ENCODE measurements at regions not wholly inside any gene's neighbourhood (a gene's known extent, or its start where the extent isn't known, plus 50 kb on each side); places are given as distances from the start of the nearest gene placed in this dataset.
A peak's percentile ranks its signal among the peaks of the same experiment; 100 is the strongest.

DNA sequence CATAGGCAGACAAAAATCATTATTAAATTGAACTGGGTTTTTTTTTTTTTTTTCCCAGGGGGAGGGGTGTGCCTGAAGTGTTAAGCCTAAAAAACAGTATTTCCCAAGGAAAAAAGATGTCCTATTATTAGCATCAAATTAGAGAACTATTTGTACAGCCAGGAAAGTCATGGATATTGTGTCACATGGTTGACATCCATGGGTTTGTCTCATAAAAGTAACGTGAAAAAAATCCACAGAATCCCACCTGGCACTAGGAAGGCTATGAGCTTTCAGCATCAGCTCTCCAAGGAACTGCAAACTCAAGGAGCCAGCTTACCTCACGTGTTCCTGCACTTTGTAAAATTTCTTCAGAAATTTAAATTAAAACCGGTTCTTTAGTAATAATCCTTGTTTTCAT lies 69.1 kb upstream of the EGLN3 start (continued):
- no peak for TF ChIP-seq ATF6 (CRISPR knock-in tag; IDR thresholded peaks at IDR 0.05)
- no peak for TF ChIP-seq ZNF232 (CRISPR knock-in tag; IDR thresholded peaks at IDR 0.05)
- TF ChIP-seq ZNF219 (CRISPR knock-in tag; IDR thresholded peaks at IDR 0.05; ENCODE audit: borderline replicate concordance): no peak
- no peak for TF ChIP-seq FOXP1 (CRISPR knock-in tag; IDR thresholded peaks at IDR 0.05; ENCODE audit: borderline replicate concordance)
- TF ChIP-seq, protein P1, sequence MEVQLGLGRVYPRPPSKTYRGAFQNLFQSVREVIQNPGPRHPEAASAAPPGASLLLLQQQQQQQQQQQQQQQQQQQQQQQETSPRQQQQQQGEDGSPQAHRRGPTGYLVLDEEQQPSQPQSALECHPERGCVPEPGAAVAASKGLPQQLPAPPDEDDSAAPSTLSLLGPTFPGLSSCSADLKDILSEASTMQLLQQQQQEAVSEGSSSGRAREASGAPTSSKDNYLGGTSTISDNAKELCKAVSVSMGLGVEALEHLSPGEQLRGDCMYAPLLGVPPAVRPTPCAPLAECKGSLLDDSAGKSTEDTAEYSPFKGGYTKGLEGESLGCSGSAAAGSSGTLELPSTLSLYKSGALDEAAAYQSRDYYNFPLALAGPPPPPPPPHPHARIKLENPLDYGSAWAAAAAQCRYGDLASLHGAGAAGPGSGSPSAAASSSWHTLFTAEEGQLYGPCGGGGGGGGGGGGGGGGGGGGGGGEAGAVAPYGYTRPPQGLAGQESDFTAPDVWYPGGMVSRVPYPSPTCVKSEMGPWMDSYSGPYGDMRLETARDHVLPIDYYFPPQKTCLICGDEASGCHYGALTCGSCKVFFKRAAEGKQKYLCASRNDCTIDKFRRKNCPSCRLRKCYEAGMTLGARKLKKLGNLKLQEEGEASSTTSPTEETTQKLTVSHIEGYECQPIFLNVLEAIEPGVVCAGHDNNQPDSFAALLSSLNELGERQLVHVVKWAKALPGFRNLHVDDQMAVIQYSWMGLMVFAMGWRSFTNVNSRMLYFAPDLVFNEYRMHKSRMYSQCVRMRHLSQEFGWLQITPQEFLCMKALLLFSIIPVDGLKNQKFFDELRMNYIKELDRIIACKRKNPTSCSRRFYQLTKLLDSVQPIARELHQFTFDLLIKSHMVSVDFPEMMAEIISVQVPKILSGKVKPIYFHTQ (CRISPR knock-in tag; IDR thresholded peaks at IDR 0.05): no peak
- TF ChIP-seq, protein P2, sequence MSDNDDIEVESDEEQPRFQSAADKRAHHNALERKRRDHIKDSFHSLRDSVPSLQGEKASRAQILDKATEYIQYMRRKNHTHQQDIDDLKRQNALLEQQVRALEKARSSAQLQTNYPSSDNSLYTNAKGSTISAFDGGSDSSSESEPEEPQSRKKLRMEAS (CRISPR knock-in tag; IDR thresholded peaks at IDR 0.05): no peak

- no peak overlapping the region for H3K27ac Mint-ChIP-seq
- H3K4me1 Mint-ChIP-seq: peaks cover 15% of the 10 kb centered on the region
- CTCF ChIA-PET: interaction anchor here (1.8 kb wide), 1 partner anchor 169 kb away, joined by 6 read pairs; no protein-coding TSS in a partner anchor
- no peaks in the 10 kb centered on the region for H3K36me3 Mint-ChIP-seq
- POLR2A ChIA-PET: interaction anchor here (0.7 kb wide), 1 partner anchor 493 kb away, joined by 3 read pairs; no protein-coding TSS in a partner anchor
- ATAC-seq (peak; percentile 32; the same call in 1 of the 2 replicates), DNase-seq (ENCODE audit: low spot score) (no peak)
- no peaks in the 10 kb centered on the region for H3K27me3 Mint-ChIP-seq (ENCODE audit: low read depth)
- H3K9me3 Mint-ChIP-seq: no peaks in the 10 kb centered on the region
- no peak overlapping the region for H3K4me3 Mint-ChIP-seq
- TF ChIP-seq ATF2 (CRISPR knock-in tag; IDR thresholded peaks at IDR 0.05; ENCODE audit: borderline replicate concordance, low read depth) (no peak), TP53 (CRISPR knock-in tag; IDR thresholded peaks at IDR 0.05) (no peak), CDX4 (CRISPR knock-in tag; IDR thresholded peaks at IDR 0.05; ENCODE audit: borderline replicate concordance) (no peak), ATF6 (CRISPR knock-in tag; IDR thresholded peaks at IDR 0.05) (no peak), ZNF416 (CRISPR knock-in tag; IDR thresholded peaks at IDR 0.05) (no peak), ZNF263 (CRISPR knock-in tag; IDR thresholded peaks at IDR 0.05; ENCODE audit: low read depth) (no peak), GRHL2 (CRISPR knock-in tag; IDR thresholded peaks at IDR 0.05; ENCODE audit: insufficient replicate concordance, severe bottlenecking) (no peak), GTF2I (CRISPR knock-in tag; conservative IDR thresholded peaks at IDR 0.05) (no peak)
- TF ChIP-seq, protein P3, sequence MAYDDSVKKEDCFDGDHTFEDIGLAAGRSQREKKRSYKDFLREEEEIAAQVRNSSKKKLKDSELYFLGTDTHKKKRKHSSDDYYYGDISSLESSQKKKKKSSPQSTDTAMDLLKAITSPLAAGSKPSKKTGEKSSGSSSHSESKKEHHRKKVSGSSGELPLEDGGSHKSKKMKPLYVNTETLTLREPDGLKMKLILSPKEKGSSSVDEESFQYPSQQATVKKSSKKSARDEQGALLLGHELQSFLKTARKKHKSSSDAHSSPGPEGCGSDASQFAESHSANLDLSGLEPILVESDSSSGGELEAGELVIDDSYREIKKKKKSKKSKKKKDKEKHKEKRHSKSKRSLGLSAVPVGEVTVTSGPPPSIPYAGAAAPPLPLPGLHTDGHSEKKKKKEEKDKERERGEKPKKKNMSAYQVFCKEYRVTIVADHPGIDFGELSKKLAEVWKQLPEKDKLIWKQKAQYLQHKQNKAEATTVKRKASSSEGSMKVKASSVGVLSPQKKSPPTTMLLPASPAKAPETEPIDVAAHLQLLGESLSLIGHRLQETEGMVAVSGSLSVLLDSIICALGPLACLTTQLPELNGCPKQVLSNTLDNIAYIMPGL (CRISPR knock-in tag; IDR thresholded peaks at IDR 0.05): no peak
- TF ChIP-seq, protein P4, sequence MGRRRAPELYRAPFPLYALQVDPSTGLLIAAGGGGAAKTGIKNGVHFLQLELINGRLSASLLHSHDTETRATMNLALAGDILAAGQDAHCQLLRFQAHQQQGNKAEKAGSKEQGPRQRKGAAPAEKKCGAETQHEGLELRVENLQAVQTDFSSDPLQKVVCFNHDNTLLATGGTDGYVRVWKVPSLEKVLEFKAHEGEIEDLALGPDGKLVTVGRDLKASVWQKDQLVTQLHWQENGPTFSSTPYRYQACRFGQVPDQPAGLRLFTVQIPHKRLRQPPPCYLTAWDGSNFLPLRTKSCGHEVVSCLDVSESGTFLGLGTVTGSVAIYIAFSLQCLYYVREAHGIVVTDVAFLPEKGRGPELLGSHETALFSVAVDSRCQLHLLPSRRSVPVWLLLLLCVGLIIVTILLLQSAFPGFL (CRISPR knock-in tag; IDR thresholded peaks at IDR 0.05; ENCODE audit: borderline replicate concordance): no peak
- TF ChIP-seq, protein P1 (CRISPR knock-in tag; IDR thresholded peaks at IDR 0.05): no peak
- TF ChIP-seq, protein P5, sequence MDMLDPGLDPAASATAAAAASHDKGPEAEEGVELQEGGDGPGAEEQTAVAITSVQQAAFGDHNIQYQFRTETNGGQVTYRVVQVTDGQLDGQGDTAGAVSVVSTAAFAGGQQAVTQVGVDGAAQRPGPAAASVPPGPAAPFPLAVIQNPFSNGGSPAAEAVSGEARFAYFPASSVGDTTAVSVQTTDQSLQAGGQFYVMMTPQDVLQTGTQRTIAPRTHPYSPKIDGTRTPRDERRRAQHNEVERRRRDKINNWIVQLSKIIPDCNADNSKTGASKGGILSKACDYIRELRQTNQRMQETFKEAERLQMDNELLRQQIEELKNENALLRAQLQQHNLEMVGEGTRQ (CRISPR knock-in tag; IDR thresholded peaks at IDR 0.05): no peak
- TF ChIP-seq, protein P2 (CRISPR knock-in tag; IDR thresholded peaks at IDR 0.05): no peak
Measured at GRCh38 chr14:34018564-34019244, 67.8 kb upstream of the EGLN3 start.
